Panc1 (cell line): ENCODE measurements at regions not wholly inside any gene's neighbourhood (a gene's known extent, or its start where the extent isn't known, plus 50 kb on each side); places are given as distances from the start of the nearest gene placed in this dataset.

Experiments used
- CTCF ChIP-seq: fragments of 450-650 bp; IDR thresholded peaks from 2 replicates; pipeline ENCODE4 v1.5.1; 2017; ENCODE audit warnings: mild to moderate bottlenecking
- POLR2AphosphoS5 ChIP-seq: IDR thresholded peaks from 2 replicates; pipeline ENCODE4 v1.6.1; 2012; ENCODE audit warnings: mild to moderate bottlenecking, low read depth, low read length, moderate library complexity
- SIN3A ChIP-seq: IDR thresholded peaks from 2 replicates; pipeline ENCODE4 v1.6.1; 2012; ENCODE audit warnings: low read depth, mild to moderate bottlenecking, low read length, moderate library complexity, borderline replicate concordance; ENCODE audit not compliant: insufficient read depth
- TF ChIP-seq, protein P1 (sequence below), 2 experiments: IDR thresholded peaks; 2 replicates each; pipeline ENCODE4 v1.6.1; 2011 to 2012; ENCODE audit warnings: low read depth in 2 of 2, control low read depth in 1 of 2, low read length in 1 of 2, mild to moderate bottlenecking in 1 of 2, moderate library complexity in 1 of 2; ENCODE audit not compliant: insufficient read depth in 1 of 2

DNA sequence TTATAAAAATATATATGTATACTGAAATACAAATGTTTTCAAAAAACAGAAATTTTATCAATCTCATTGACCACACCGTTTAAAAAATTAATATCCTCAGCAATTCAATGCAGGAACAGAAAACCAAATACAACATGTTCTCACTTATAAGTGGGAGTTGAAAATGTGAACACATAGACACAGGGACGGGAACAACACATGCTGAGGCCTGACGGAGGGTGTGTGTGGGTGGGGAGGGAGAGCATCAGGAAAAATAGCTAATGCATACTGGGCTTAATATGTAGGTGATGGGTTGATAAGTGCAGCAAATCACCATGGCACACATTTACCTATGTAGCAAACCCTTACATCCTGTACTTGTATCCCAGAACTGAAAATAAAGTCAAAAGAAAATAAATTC is 409.5 kb downstream of the MLLT3 start:
- TF ChIP-seq CTCF (no peak), SIN3A (no peak), POLR2AphosphoS5 (no peak)
- TF ChIP-seq, protein P1, sequence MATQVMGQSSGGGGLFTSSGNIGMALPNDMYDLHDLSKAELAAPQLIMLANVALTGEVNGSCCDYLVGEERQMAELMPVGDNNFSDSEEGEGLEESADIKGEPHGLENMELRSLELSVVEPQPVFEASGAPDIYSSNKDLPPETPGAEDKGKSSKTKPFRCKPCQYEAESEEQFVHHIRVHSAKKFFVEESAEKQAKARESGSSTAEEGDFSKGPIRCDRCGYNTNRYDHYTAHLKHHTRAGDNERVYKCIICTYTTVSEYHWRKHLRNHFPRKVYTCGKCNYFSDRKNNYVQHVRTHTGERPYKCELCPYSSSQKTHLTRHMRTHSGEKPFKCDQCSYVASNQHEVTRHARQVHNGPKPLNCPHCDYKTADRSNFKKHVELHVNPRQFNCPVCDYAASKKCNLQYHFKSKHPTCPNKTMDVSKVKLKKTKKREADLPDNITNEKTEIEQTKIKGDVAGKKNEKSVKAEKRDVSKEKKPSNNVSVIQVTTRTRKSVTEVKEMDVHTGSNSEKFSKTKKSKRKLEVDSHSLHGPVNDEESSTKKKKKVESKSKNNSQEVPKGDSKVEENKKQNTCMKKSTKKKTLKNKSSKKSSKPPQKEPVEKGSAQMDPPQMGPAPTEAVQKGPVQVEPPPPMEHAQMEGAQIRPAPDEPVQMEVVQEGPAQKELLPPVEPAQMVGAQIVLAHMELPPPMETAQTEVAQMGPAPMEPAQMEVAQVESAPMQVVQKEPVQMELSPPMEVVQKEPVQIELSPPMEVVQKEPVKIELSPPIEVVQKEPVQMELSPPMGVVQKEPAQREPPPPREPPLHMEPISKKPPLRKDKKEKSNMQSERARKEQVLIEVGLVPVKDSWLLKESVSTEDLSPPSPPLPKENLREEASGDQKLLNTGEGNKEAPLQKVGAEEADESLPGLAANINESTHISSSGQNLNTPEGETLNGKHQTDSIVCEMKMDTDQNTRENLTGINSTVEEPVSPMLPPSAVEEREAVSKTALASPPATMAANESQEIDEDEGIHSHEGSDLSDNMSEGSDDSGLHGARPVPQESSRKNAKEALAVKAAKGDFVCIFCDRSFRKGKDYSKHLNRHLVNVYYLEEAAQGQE (IDR thresholded peaks at IDR 0.05; ENCODE audit: insufficient read depth in 1 of 2, low read depth in 2 of 2, low read length in 1 of 2), result no peak
